GM12878 (cell line): ENCODE measurements at regions not wholly inside any gene's neighbourhood (a gene's known extent, or its start where the extent isn't known, plus 50 kb on each side); places are given as distances from the start of the nearest gene placed in this dataset.

Experiments used
- SIN3A ChIP-seq: IDR thresholded peaks from 2 replicates; pipeline ENCODE4 v1.6.1; 2012; ENCODE audit warnings: low read depth, low read length, improper control_type of control experiment
- TF ChIP-seq, protein P1 (sequence below): fragments of 450-650 bp; IDR thresholded peaks from 2 replicates; pipeline ENCODE4 v1.6.1; 2017; ENCODE audit warnings: mild to moderate bottlenecking, moderate library complexity
- TF ChIP-seq, protein P2 (sequence below): fragments of 450-650 bp; IDR thresholded peaks from 2 replicates; pipeline ENCODE4 v1.6.1; 2016; ENCODE audit warnings: mild to moderate bottlenecking, moderate library complexity, borderline replicate concordance

DNA sequence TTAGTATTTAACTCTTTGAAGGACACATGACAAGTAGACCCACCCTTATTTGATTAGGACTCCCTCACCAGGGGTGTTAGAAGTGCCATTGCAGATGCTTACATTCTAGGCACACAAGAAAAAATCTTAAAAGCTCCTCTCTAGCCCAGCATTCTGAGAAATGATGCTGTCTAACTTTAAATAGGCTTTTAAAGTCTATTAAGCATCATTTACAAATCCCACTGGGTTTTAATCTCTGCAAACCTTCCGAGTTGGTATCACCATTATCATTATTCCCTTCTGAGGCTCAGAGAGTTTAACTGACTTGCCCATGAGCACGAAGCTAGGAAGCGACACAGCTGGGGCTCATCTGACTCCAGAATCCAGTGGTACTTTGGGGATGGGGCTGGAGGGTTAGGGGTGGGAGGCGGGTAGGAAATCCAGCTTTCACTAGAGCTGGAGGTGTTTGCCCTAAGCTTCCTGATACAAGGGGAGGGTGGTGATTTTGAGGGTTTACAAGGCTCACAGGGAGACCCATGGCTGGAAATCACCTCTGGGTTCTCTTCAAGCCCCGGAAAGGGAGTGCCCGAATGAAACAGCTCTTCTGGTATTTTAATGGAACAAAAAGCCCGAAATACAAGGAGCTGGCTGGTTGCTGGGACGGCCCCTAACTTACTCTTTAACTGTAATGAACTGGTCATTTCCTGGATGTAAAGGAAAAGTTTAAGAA, 109.2 kb upstream of the FUT8 start (continued):
- TF ChIP-seq, protein P1, sequence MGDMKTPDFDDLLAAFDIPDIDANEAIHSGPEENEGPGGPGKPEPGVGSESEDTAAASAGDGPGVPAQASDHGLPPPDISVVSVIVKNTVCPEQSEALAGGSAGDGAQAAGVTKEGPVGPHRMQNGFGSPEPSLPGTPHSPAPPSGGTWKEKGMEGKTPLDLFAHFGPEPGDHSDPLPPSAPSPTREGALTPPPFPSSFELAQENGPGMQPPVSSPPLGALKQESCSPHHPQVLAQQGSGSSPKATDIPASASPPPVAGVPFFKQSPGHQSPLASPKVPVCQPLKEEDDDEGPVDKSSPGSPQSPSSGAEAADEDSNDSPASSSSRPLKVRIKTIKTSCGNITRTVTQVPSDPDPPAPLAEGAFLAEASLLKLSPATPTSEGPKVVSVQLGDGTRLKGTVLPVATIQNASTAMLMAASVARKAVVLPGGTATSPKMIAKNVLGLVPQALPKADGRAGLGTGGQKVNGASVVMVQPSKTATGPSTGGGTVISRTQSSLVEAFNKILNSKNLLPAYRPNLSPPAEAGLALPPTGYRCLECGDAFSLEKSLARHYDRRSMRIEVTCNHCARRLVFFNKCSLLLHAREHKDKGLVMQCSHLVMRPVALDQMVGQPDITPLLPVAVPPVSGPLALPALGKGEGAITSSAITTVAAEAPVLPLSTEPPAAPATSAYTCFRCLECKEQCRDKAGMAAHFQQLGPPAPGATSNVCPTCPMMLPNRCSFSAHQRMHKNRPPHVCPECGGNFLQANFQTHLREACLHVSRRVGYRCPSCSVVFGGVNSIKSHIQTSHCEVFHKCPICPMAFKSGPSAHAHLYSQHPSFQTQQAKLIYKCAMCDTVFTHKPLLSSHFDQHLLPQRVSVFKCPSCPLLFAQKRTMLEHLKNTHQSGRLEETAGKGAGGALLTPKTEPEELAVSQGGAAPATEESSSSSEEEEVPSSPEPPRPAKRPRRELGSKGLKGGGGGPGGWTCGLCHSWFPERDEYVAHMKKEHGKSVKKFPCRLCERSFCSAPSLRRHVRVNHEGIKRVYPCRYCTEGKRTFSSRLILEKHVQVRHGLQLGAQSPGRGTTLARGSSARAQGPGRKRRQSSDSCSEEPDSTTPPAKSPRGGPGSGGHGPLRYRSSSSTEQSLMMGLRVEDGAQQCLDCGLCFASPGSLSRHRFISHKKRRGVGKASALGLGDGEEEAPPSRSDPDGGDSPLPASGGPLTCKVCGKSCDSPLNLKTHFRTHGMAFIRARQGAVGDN, result no peak
- TF ChIP-seq, protein P2, sequence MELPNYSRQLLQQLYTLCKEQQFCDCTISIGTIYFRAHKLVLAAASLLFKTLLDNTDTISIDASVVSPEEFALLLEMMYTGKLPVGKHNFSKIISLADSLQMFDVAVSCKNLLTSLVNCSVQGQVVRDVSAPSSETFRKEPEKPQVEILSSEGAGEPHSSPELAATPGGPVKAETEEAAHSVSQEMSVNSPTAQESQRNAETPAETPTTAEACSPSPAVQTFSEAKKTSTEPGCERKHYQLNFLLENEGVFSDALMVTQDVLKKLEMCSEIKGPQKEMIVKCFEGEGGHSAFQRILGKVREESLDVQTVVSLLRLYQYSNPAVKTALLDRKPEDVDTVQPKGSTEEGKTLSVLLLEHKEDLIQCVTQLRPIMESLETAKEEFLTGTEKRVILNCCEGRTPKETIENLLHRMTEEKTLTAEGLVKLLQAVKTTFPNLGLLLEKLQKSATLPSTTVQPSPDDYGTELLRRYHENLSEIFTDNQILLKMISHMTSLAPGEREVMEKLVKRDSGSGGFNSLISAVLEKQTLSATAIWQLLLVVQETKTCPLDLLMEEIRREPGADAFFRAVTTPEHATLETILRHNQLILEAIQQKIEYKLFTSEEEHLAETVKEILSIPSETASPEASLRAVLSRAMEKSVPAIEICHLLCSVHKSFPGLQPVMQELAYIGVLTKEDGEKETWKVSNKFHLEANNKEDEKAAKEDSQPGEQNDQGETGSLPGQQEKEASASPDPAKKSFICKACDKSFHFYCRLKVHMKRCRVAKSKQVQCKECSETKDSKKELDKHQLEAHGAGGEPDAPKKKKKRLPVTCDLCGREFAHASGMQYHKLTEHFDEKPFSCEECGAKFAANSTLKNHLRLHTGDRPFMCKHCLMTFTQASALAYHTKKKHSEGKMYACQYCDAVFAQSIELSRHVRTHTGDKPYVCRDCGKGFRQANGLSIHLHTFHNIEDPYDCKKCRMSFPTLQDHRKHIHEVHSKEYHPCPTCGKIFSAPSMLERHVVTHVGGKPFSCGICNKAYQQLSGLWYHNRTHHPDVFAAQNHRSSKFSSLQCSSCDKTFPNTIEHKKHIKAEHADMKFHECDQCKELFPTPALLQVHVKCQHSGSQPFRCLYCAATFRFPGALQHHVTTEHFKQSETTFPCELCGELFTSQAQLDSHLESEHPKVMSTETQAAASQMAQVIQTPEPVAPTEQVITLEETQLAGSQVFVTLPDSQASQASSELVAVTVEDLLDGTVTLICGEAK, result no peak
- TF ChIP-seq SIN3A, result no peak
